GM06990 (cell line): ENCODE measurements at regions not wholly inside any gene's neighbourhood (a gene's known extent, or its start where the extent isn't known, plus 50 kb on each side); places are given as distances from the start of the nearest gene placed in this dataset.

Experiments used
- DNase-seq: peaks from one replicate; pipeline ENCODE4 v3.0.0-alpha.2; 2011; ENCODE audit not compliant: insufficient read length; ENCODE audit errors: extremely low read depth
- H3K27me3 ChIP-seq: replicated peaks from 2 replicates; pipeline ENCODE4 v1.6.0; 2011; ENCODE audit warnings: low read length; ENCODE audit not compliant: control insufficient read depth, insufficient read depth
- H3K36me3 ChIP-seq: 2 replicates; pipeline ENCODE4 v1.5.1; 2011; ENCODE audit warnings: low read length; ENCODE audit not compliant: control insufficient read depth, insufficient read depth
- H3K4me3 ChIP-seq: replicated peaks from 2 replicates; pipeline ENCODE4 v1.5.1; 2011; ENCODE audit warnings: low read depth, mild to moderate bottlenecking, control low read depth, low read length
- CTCF ChIP-seq: IDR thresholded peaks from 2 replicates; pipeline ENCODE4 v1.5.1; 2011; ENCODE audit warnings: low read length, control low read depth, mild to moderate bottlenecking, inconsistent platforms; ENCODE audit not compliant: insufficient read depth, poor library complexity, severe bottlenecking

- Histone ChIP-seq H3K27me3 (no peaks in the 10 kb centered on the region), H3K4me3 (no peak overlapping the region), H3K36me3 (no peaks in the 10 kb centered on the region)
- TF ChIP-seq CTCF: no peak
- no peak for DNase-seq
Observed at GRCh38 chr17:13351046-13351445, 250.7 kb downstream of the HS3ST3A1 start.

GRCh38 chr17:13350466-13350865 is 251.3 kb downstream of the HS3ST3A1 start:
- Histone ChIP-seq H3K36me3 (no peaks in the 10 kb centered on the region), H3K4me3 (no peak overlapping the region), H3K27me3 (no peaks in the 10 kb centered on the region)
- no peak for DNase-seq
- no peak for TF ChIP-seq CTCF

GRCh38 chr17:13346996-13347762 is 254.6 kb downstream of the HS3ST3A1 start:
- DNase-seq: no peak
- TF ChIP-seq CTCF: no peak
- H3K36me3 ChIP-seq: no peaks in the 10 kb centered on the region
- H3K27me3 ChIP-seq: no peaks in the 10 kb centered on the region
- H3K4me3 ChIP-seq: no peak overlapping the region

GRCh38 chr17:13346592-13346991 is 255.1 kb downstream of the HS3ST3A1 start:
- H3K27me3 ChIP-seq: no peaks in the 10 kb centered on the region
- DNase-seq: no peak
- H3K36me3 ChIP-seq: no peaks in the 10 kb centered on the region

GRCh38 chr17:13346081-13346533 is 255.6 kb downstream of the HS3ST3A1 start:
- H3K4me3 ChIP-seq: no peak overlapping the region
- H3K27me3 ChIP-seq: no peaks in the 10 kb centered on the region
- no peak for TF ChIP-seq CTCF
- no peaks in the 10 kb centered on the region for H3K36me3 ChIP-seq
- no peak for DNase-seq

More at GRCh38 chr17:13346592-13346991, 255.1 kb downstream of the HS3ST3A1 start:
- no peak for TF ChIP-seq CTCF
- no peak overlapping the region for H3K4me3 ChIP-seq

GRCh38 chr17:13338421-13338820 is 263.3 kb downstream of the HS3ST3A1 start:
- Histone ChIP-seq H3K4me3 (no peak overlapping the region), H3K36me3 (no peaks in the 10 kb centered on the region), H3K27me3 (no peaks in the 10 kb centered on the region)
- no peak for TF ChIP-seq CTCF
- DNase-seq: no peak
